Endothelial cell of umbilical vein (primary cell): ENCODE measurements at regions not wholly inside any gene's neighbourhood (a gene's known extent, or its start where the extent isn't known, plus 50 kb on each side); places are given as distances from the start of the nearest gene placed in this dataset.

Source experiments
- BruUV-seq: library from RNA; stranded (reverse); fragments of 400-500 nt; replicated peaks from 2 replicates; lab custom pipeline; 2021; lab: Mats Ljungman, UMichigan
- CTCF ChIA-PET: fragments of 300-600, 350-600 bp; sonication (Branson Sonifier 250); formaldehyde crosslinking; loops from one replicate; lab custom pipeline; 2021; ENCODE audit warnings: antibody characterized with exemption, inconsistent platforms; lab: Charles Lee
- POLR2A ChIA-PET: fragments of 300-600, 350-600 bp; sonication (Branson Sonifier 250); formaldehyde crosslinking; loops from one replicate; lab custom pipeline; 2021; ENCODE audit warnings: antibody characterized with exemption, inconsistent platforms; lab: Charles Lee
- DNase-seq: peaks from one replicate; pipeline ENCODE4 v3.0.0-alpha.2; 2011; ENCODE audit warnings: low read depth, low spot score
- FAIRE-seq: peaks from 2 replicates; lab custom pipeline; 2011; peaks lifted over from hg19 to GRCh38; lab: Jason Lieb, UNC
- H2AFZ ChIP-seq: 2 replicates; pipeline ENCODE4 v1.6.0; 2012; ENCODE audit warnings: low read depth, low read length, control low read depth, inconsistent platforms
- H3K27ac ChIP-seq: 2 replicates; pipeline ENCODE4 v1.5.1; 2011; ENCODE audit warnings: low read depth, mild to moderate bottlenecking, control low read depth, low read length, moderate library complexity; ENCODE audit not compliant: insufficient read depth
- H3K27me3 ChIP-seq, 2 experiments: 2 replicates each; pipeline versions ENCODE4 v1.6.0 to v1.6.1; 2011; ENCODE audit warnings: low read length in 2 of 2, mixed read lengths in 1 of 2; ENCODE audit not compliant: control insufficient read depth in 2 of 2, insufficient read depth in 2 of 2
- H3K36me3 ChIP-seq, 2 experiments: 2 replicates in 1 of 2; 3 replicates in 1 of 2; pipeline ENCODE4 v1.5.1; 2011; ENCODE audit warnings: low read length in 2 of 2, mild to moderate bottlenecking in 1 of 2, moderate library complexity in 1 of 2; ENCODE audit not compliant: control insufficient read depth in 2 of 2, insufficient read depth in 2 of 2; ENCODE audit errors: extremely low read depth in 1 of 2
- H3K4me1 ChIP-seq: 3 replicates; pipeline ENCODE4 v1.5.1; 2011; ENCODE audit warnings: mild to moderate bottlenecking, low read length; ENCODE audit not compliant: control insufficient read depth, insufficient read depth; ENCODE audit errors: extremely low read depth
- H3K4me2 ChIP-seq: 2 replicates; pipeline ENCODE4 v1.6.1; 2011; ENCODE audit warnings: low read length, control low read depth, mixed read lengths; ENCODE audit not compliant: insufficient read depth
- H3K4me3 ChIP-seq, 3 experiments: fragments of 200-600 bp in 1 of 3; sonication (generic), shearing (Covaris generic) in 1 of 3; replicated peaks in 1 of 3; 2 replicates each; pipeline ENCODE4 v1.5.1; 2011 to 2016; ENCODE audit warnings: control low read depth in 3 of 3, low read length in 3 of 3, mild to moderate bottlenecking in 2 of 3, inconsistent platforms in 1 of 3, low read depth in 1 of 3, moderate library complexity in 1 of 3; ENCODE audit not compliant: insufficient read depth in 1 of 3
- H3K79me2 ChIP-seq: 2 replicates; pipeline ENCODE4 v1.6.0; 2012; ENCODE audit warnings: low read length, inconsistent platforms; ENCODE audit not compliant: control insufficient read depth, insufficient read depth
- H3K9ac ChIP-seq: replicated peaks from 2 replicates; pipeline ENCODE3; 2011; ENCODE audit warnings: low read length, control low read depth; ENCODE audit not compliant: insufficient read depth; ENCODE audit errors: extremely low read depth
- H3K9me1 ChIP-seq: replicated peaks from 3 replicates; pipeline ENCODE4 v1.6.0; 2011; ENCODE audit warnings: mild to moderate bottlenecking, low read length; ENCODE audit not compliant: control insufficient read depth, insufficient read depth; ENCODE audit errors: extremely low read depth
- H3K9me3 ChIP-seq: replicated peaks from 2 replicates; pipeline ENCODE4 v1.5.1; 2012; ENCODE audit warnings: low read length, inconsistent platforms; ENCODE audit not compliant: control insufficient read depth, insufficient read depth
- H4K20me1 ChIP-seq: replicated peaks from 2 replicates; pipeline ENCODE3; 2011; ENCODE audit warnings: mild to moderate bottlenecking, low read length; ENCODE audit not compliant: control insufficient read depth, insufficient read depth; ENCODE audit errors: extremely low read depth
- CTCF ChIP-seq, 2 donors: IDR thresholded peaks; 1 replicate in 1 of 2; 2 replicates in 1 of 2; pipeline ENCODE4 v1.5.1; 2011; ENCODE audit warnings: low read length in 2 of 2, mild to moderate bottlenecking in 2 of 2, moderate library complexity in 2 of 2, control low read depth in 1 of 2, inconsistent platforms in 1 of 2, low read depth in 1 of 2; ENCODE audit not compliant: insufficient read depth in 1 of 2; ENCODE audit errors: extremely low read depth in 1 of 2
- EZH2 ChIP-seq: IDR thresholded peaks from 2 replicates; pipeline ENCODE4 v1.6.1; 2012; ENCODE audit warnings: borderline replicate concordance, low read depth, mild to moderate bottlenecking, moderate library complexity, low read length, inconsistent platforms; ENCODE audit not compliant: severe bottlenecking
- FOS ChIP-seq: IDR thresholded peaks from 2 replicates; pipeline ENCODE4 v1.6.1; 2011; ENCODE audit warnings: mild to moderate bottlenecking, low read length, moderate library complexity, borderline replicate concordance; ENCODE audit not compliant: insufficient read depth
- JUN ChIP-seq: IDR thresholded peaks from 2 replicates; pipeline ENCODE4 v1.6.1; 2011; ENCODE audit warnings: borderline replicate concordance, low read depth; ENCODE audit not compliant: insufficient read length, insufficient read depth
- MYC ChIP-seq: IDR thresholded peaks from one replicate; pipeline ENCODE4 v1.6.1; 2011; ENCODE audit warnings: mild to moderate bottlenecking, low read depth, low read length
- POLR2AphosphoS5 ChIP-seq: IDR thresholded peaks from 2 replicates; pipeline ENCODE4 v1.6.1; 2012; ENCODE audit warnings: low read depth, mild to moderate bottlenecking, control low read depth, low read length, moderate library complexity; ENCODE audit not compliant: insufficient read depth
- dilution Hi-C: fragments of 300-500 bp; cut with MboI; formaldehyde crosslinking; loops from one replicate; pipeline ENCODE4 v1.15.0; 2019; ENCODE audit warnings: low sequenced_read_pairs; ENCODE audit not compliant: extremely low pct_ligation_motif_present
- intact Hi-C: fragments of 100-400 bp; cut with micrococcal nuclease; formaldehyde crosslinking; loops from one replicate; pipeline ENCODE4 v1.10.0; 2022

- intact Hi-C loops (no loop called here), dilution Hi-C loops (no loop called here)
- H3K9ac ChIP-seq = peak overlapping the region; percentile 21
- H2AFZ ChIP-seq = peak overlapping the region; percentile 79
- peak; percentile 80 for DNase-seq
- CTCF ChIA-PET = interaction anchor here (0.9 to 2.4 kb wide), 9 partner anchors 16 to 244 kb away, joined by 3 to 10 read pairs (median 4); no protein-coding TSS in a partner anchor
- POLR2A ChIA-PET = interaction anchor here (0.6 kb wide), 2 partner anchors 12 to 111 kb away, joined by 3 to 6 read pairs; no protein-coding TSS in a partner anchor
- peak; percentile 84 for FAIRE-seq
- no peaks in the 10 kb centered on the region for H4K20me1 ChIP-seq
- H3K4me1 ChIP-seq = peaks cover 25% of the 10 kb centered on the region
- TF ChIP-seq MYC = no peak
- no peak for TF ChIP-seq JUN
- TF ChIP-seq CTCF (IDR thresholded peaks at IDR 0.05; ENCODE audit: extremely low read depth in 1 of 2, insufficient read depth in 1 of 2, low read depth in 1 of 2, low read length in 2 of 2) = no peak
- no peak for TF ChIP-seq EZH2
- no peak for TF ChIP-seq FOS
- no peak for TF ChIP-seq POLR2AphosphoS5
- no peaks in the 10 kb centered on the region for H3K36me3 ChIP-seq
- no peaks in the 10 kb centered on the region for H3K27me3 ChIP-seq
- peak overlapping the region; percentile 56 for H3K27ac ChIP-seq
- no peaks in the 10 kb centered on the region for H3K79me2 ChIP-seq
- peak overlapping the region in 1 of 3 experiments; percentile 1 for H3K4me3 ChIP-seq
- no peaks in the 10 kb centered on the region for H3K9me3 ChIP-seq
- no peaks in the 10 kb centered on the region for H3K9me1 ChIP-seq
- peak overlapping the region; percentile 48 for H3K4me2 ChIP-seq
- BruUV-seq = no TSS peak
Measured at GRCh38 chr16:86818671-86819532, 240.6 kb downstream of the FOXL1 start.
